PFSK-1 (cell line): ENCODE measurements at regions not wholly inside any gene's neighbourhood (a gene's known extent, or its start where the extent isn't known, plus 50 kb on each side); places are given as distances from the start of the nearest gene placed in this dataset.

Experiments
- FOXP2 ChIP-seq: optimal IDR thresholded peaks from 2 replicates; pipeline ENCODE3; 2011; ENCODE audit warnings: borderline replicate concordance, control low read depth, inconsistent platforms; ENCODE audit not compliant: insufficient read depth; ENCODE audit errors: extremely low read length, extremely low read depth
- POLR2AphosphoS5 ChIP-seq: IDR thresholded peaks from 2 replicates; pipeline ENCODE4 v1.6.1; 2012; ENCODE audit warnings: low read depth, mild to moderate bottlenecking, control low read depth, low read length, moderate library complexity
- SIN3A ChIP-seq: IDR thresholded peaks from 2 replicates; pipeline ENCODE4 v1.6.1; 2012; ENCODE audit warnings: mild to moderate bottlenecking, low read length, moderate library complexity, borderline replicate concordance; ENCODE audit not compliant: insufficient read depth
- TAF1 ChIP-seq: IDR thresholded peaks from 2 replicates; pipeline ENCODE4 v1.6.1; 2012; ENCODE audit warnings: low read length, control low read depth, borderline replicate concordance; ENCODE audit not compliant: insufficient read depth
- TF ChIP-seq, protein P1 (sequence below), 2 experiments: IDR thresholded peaks; 2 replicates each; pipeline versions ENCODE4 v1.6.1 to v1.8.0; 2011 to 2012; ENCODE audit warnings: low read depth in 2 of 2, low read length in 2 of 2, control low read depth in 1 of 2, inconsistent platforms in 1 of 2, mild to moderate bottlenecking in 1 of 2, moderate library complexity in 1 of 2; ENCODE audit not compliant: insufficient read depth in 1 of 2

DNA sequence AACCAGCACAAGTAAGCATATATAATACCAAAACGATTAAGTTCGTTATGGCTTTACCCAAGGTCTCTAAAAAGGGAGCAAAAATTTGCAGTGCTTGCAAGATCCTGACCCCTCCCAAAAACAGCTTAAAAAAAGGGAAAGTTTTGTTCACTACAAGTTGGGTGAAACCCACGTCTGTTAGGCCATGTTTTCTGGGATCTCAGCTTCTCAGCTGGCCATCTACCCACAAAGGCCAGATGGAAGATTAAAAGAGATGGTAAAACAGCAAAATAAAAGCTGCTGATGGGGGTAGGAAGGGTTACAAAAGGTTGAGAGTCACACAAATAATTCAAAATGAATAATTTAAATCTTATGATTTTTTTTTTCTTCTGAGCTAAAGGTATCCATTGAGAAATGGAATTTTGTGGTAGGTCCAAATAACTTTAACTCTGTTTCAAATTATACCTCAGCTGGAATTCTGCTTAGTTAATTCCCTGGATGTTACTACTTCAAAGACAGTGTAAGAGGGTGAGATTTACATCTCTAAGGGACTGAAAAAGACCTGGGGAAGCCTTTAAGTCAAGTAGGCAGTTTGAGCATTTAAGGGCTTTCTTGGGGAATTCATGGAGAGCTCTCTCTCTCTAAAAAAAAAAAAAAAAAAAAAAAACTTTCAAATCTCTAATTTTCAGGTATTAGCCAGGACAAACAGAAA, 185.6 kb upstream of the NAV3 start:
- no peak for TF ChIP-seq TAF1

DNA sequence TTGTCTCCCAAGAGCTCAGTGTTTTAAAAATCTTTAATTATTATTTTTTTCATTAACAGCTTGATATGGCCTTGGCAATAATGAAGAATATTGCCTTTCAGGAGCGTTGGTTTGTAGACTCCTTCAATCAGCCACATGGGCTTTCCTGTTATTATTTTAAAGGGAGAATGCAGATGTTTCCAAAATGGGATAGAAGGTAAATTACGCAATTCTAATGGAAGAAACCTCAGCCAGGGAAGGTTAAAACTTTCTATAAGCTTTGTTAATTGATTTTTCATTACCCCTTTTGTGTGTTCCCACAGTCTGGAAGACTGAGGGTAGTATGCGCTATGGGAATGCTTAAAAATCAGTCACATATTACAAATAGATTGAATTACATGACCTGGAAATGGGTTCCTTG, 188.4 kb upstream of the NAV3 start:
- TF ChIP-seq FOXP2 (no peak), POLR2AphosphoS5 (no peak), TAF1 (no peak), SIN3A (no peak)
- TF ChIP-seq, protein P1, sequence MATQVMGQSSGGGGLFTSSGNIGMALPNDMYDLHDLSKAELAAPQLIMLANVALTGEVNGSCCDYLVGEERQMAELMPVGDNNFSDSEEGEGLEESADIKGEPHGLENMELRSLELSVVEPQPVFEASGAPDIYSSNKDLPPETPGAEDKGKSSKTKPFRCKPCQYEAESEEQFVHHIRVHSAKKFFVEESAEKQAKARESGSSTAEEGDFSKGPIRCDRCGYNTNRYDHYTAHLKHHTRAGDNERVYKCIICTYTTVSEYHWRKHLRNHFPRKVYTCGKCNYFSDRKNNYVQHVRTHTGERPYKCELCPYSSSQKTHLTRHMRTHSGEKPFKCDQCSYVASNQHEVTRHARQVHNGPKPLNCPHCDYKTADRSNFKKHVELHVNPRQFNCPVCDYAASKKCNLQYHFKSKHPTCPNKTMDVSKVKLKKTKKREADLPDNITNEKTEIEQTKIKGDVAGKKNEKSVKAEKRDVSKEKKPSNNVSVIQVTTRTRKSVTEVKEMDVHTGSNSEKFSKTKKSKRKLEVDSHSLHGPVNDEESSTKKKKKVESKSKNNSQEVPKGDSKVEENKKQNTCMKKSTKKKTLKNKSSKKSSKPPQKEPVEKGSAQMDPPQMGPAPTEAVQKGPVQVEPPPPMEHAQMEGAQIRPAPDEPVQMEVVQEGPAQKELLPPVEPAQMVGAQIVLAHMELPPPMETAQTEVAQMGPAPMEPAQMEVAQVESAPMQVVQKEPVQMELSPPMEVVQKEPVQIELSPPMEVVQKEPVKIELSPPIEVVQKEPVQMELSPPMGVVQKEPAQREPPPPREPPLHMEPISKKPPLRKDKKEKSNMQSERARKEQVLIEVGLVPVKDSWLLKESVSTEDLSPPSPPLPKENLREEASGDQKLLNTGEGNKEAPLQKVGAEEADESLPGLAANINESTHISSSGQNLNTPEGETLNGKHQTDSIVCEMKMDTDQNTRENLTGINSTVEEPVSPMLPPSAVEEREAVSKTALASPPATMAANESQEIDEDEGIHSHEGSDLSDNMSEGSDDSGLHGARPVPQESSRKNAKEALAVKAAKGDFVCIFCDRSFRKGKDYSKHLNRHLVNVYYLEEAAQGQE (IDR thresholded peaks at IDR 0.05; ENCODE audit: insufficient read depth in 1 of 2, low read depth in 2 of 2, low read length in 2 of 2) = no peak

DNA sequence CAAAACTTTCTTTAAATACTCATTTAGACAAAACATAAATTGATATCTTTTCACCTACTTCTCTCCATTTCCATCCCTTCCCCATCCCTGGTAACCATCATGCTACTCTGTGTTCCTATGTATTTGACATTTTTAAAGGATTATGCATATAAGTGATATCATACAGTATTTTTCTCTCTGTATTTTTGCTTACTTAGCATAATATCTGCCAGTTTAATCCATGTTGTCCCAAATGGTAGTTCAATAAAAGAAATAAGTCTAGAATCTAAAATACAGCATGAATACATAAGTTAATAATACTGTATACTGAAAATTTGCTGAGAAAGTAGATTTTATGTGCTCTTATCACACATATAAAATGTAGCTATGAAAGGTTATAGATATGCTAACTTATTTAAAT, 190.3 kb upstream of the NAV3 start:
- TF ChIP-seq TAF1 (no peak), POLR2AphosphoS5 (no peak), FOXP2 (no peak), SIN3A (no peak)
- TF ChIP-seq, protein P1 (IDR thresholded peaks at IDR 0.05; ENCODE audit: insufficient read depth in 1 of 2, low read depth in 2 of 2, low read length in 2 of 2) = no peak

DNA sequence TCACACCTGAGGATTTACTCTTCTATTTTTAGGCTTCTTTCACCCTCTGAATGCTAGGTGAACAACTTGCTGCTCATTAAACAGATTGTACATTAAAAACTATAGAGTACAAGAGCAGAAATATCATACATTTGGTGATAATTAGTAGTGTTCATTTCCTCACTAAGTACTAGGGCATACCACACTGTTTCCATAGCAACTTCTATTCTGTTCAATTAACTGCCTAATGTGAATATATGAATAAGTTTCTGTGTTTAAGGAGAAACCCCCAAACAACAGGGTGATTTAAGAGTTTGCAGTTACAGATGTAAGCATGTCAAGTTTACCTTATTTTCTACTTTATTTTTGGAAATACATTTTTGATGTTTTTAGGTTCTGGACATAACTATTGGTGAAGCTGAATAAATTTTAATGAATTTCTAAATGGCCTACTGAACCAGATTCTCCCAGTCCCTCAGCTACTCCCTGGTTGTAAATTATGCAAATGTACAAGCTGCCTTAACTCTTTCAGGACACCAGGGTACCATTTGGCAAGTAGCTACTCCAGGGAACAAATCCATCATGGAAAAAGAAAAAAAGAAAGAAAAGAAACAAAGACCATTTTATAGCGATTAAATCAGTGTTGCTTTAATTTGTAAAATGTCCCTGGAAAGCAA, 199.8 kb upstream of the NAV3 start:
- no peak for TF ChIP-seq TAF1
- TF ChIP-seq SIN3A = no peak
- TF ChIP-seq POLR2AphosphoS5 = no peak
- TF ChIP-seq, protein P1 (IDR thresholded peaks at IDR 0.05; ENCODE audit: insufficient read depth in 1 of 2, low read depth in 2 of 2, low read length in 2 of 2) = no peak
- no peak for TF ChIP-seq FOXP2

DNA sequence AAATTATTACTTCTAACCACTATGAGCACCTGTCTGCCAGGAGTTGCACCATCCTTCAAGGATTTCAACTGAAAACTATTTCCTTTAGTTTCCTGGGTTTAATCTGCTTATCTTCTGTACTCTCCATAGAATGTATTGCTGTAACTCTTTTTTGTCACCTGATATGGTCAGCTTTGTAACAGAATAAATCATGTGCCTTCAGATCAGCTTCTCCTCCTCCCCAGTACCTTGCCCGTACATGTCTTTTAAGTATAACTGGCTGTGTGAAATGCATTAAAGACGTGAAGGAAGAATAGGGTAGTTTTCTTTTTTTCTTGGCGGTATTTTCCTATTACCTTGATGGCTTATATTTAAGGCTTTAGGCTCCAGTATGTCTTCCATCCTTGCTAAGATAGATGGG, 200.3 kb upstream of the NAV3 start:
- no peak for TF ChIP-seq POLR2AphosphoS5
- no peak for TF ChIP-seq SIN3A
- no peak for TF ChIP-seq FOXP2
- TF ChIP-seq TAF1 = no peak
- TF ChIP-seq, protein P1 (IDR thresholded peaks at IDR 0.05; ENCODE audit: insufficient read depth in 1 of 2, low read depth in 2 of 2, low read length in 2 of 2) = no peak
